ENCODE measurements at regions not wholly inside any gene's neighbourhood (a gene's known extent, or its start where the extent isn't known, plus 50 kb on each side); places are given as distances from the start of the nearest gene placed in this dataset.

DNA sequence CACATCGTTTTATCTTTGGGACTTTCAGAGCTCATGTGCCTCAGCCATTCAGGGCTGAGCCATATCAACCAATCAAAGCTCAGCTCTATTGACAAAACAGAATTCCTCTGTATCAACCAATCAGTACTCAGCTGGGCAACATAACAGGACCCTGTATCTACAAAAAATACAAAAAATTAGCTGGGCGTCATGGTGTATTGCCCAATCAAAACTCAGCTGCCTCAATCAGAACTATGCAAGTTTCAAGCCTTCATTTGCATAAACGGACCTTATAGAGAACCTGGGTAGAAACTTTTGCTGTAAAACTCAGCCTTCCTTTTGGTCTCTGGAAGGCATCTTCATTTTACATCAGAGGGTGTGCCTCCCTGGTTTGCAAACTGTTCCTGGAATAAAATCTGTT, 77.1 kb downstream of the ZNF467 start:
- TF ChIP-seq POLR2A (IDR thresholded peaks at IDR 0.05; ENCODE audit: low read length) (no peak), GATA1 (IDR thresholded peaks at IDR 0.05; ENCODE audit: low read depth, low read length) (no peak)
